SK-N-SH treated with all-trans-retinoic acid at 6 μM for 48 hours (cell line): ENCODE measurements at regions not wholly inside any gene's neighbourhood (a gene's known extent, or its start where the extent isn't known, plus 50 kb on each side); places are given as distances from the start of the nearest gene placed in this dataset.

Source experiments
- ATAC-seq: fragments of 200-7000 bp; cut with Tn5 transposase; 3 replicates; pipeline ENCODE4 v1.9.1; 2020; ENCODE audit warnings: mild to moderate bottlenecking, moderate library complexity
- ARNTL ChIP-seq: fragments of 450-650 bp; formaldehyde crosslinking; IDR thresholded peaks from 2 replicates; pipeline ENCODE4 v1.5.0; 2020; ENCODE audit warnings: low read depth, mild to moderate bottlenecking, moderate library complexity, borderline replicate concordance
- BACH2 ChIP-seq: fragments of 250-450 bp; sonication (Bioruptor Pico); IDR thresholded peaks from 2 replicates; pipeline ENCODE4 v1.9.0; 2021; ENCODE audit warnings: mild to moderate bottlenecking, borderline replicate concordance
- CSDC2 ChIP-seq: fragments of 250-450 bp; sonication (Bioruptor Pico); IDR thresholded peaks from 2 replicates; pipeline ENCODE4 v1.5.0; 2020; ENCODE audit warnings: mild to moderate bottlenecking, moderate library complexity
- GLIS3 ChIP-seq: fragments of 250-450 bp; sonication (Bioruptor Pico); IDR thresholded peaks from 2 replicates; pipeline ENCODE4 v1.5.0; 2020; ENCODE audit warnings: mild to moderate bottlenecking, moderate library complexity
- ISL1 ChIP-seq: fragments of 250-450 bp; sonication (Bioruptor Pico); IDR thresholded peaks from 2 replicates; pipeline ENCODE4 v2.1.2; 2022; ENCODE audit warnings: mild to moderate bottlenecking, moderate library complexity
- OSR1 ChIP-seq: fragments of 250-450 bp; sonication (Bioruptor Pico); IDR thresholded peaks from 2 replicates; pipeline ENCODE4 v1.8.0; 2022; ENCODE audit warnings: moderate library complexity, mild to moderate bottlenecking, inconsistent platforms
- PPARA ChIP-seq: fragments of 250-450 bp; sonication (Bioruptor Pico); IDR thresholded peaks from 2 replicates; pipeline ENCODE4 v1.5.0; 2020; ENCODE audit warnings: mild to moderate bottlenecking, borderline replicate concordance
- RARB ChIP-seq: fragments of 250-450 bp; sonication (Bioruptor Pico); IDR thresholded peaks from 2 replicates; pipeline ENCODE4 v1.8.0; 2021; ENCODE audit warnings: mild to moderate bottlenecking, moderate library complexity
- TCF4 ChIP-seq: fragments of 250-450 bp; sonication (Bioruptor Pico); IDR thresholded peaks from 2 replicates; pipeline ENCODE4 v1.8.0; 2021; ENCODE audit warnings: mild to moderate bottlenecking, moderate library complexity, borderline replicate concordance
- TOX ChIP-seq: fragments of 250-450 bp; sonication (Bioruptor Pico); IDR thresholded peaks from 2 replicates; pipeline ENCODE4 v1.8.0; 2021; ENCODE audit warnings: mild to moderate bottlenecking, moderate library complexity, borderline replicate concordance
- ZC3H10 ChIP-seq: fragments of 250-450 bp; sonication (Bioruptor Pico); IDR thresholded peaks from 2 replicates; pipeline ENCODE4 v1.5.1; 2021; ENCODE audit warnings: mild to moderate bottlenecking, moderate library complexity
- ZFP3 ChIP-seq: fragments of 250-450 bp; sonication (Bioruptor Pico); IDR thresholded peaks from 2 replicates; pipeline ENCODE4 v1.5.0; 2020; ENCODE audit warnings: mild to moderate bottlenecking, moderate library complexity
- ZFP30 ChIP-seq: fragments of 450-650 bp; formaldehyde crosslinking; IDR thresholded peaks from 2 replicates; pipeline ENCODE4 v1.5.0; 2022; ENCODE audit warnings: mild to moderate bottlenecking, moderate library complexity
- ZNF70 ChIP-seq: fragments of 450-650 bp; formaldehyde crosslinking; IDR thresholded peaks from 2 replicates; pipeline ENCODE4 v1.5.0; 2020; ENCODE audit warnings: mild to moderate bottlenecking, moderate library complexity
- ZNF8 ChIP-seq: fragments of 450-650 bp; formaldehyde crosslinking; IDR thresholded peaks from 2 replicates; pipeline ENCODE4 v1.5.0; 2020; ENCODE audit warnings: mild to moderate bottlenecking, moderate library complexity
- TF ChIP-seq, protein P1 (sequence below): fragments of 250-450 bp; sonication (Bioruptor Pico); IDR thresholded peaks from 2 replicates; pipeline ENCODE4 v1.5.1; 2020; ENCODE audit warnings: low read depth, mild to moderate bottlenecking, moderate library complexity
- TF ChIP-seq, protein P2 (sequence below): fragments of 250-450 bp; sonication (Bioruptor Pico); IDR thresholded peaks from 2 replicates; pipeline ENCODE4 v1.5.1; 2021; ENCODE audit warnings: mild to moderate bottlenecking, moderate library complexity
- TF ChIP-seq, protein P3 (sequence below): fragments of 250-450 bp; sonication (Bioruptor Pico); IDR thresholded peaks from 2 replicates; pipeline ENCODE4 v1.8.0; 2020; ENCODE audit warnings: mild to moderate bottlenecking, moderate library complexity, borderline replicate concordance
- TF ChIP-seq, protein P4 (sequence below): fragments of 250-450 bp; sonication (Bioruptor Pico); IDR thresholded peaks from 2 replicates; pipeline ENCODE4 v1.8.0; 2021; ENCODE audit warnings: low read depth, mild to moderate bottlenecking, moderate library complexity, borderline replicate concordance
- TF ChIP-seq, protein P5 (sequence below): fragments of 250-450 bp; sonication (Bioruptor Pico); IDR thresholded peaks from 2 replicates; pipeline ENCODE4 v1.5.0; 2020; ENCODE audit warnings: mild to moderate bottlenecking, moderate library complexity

DNA sequence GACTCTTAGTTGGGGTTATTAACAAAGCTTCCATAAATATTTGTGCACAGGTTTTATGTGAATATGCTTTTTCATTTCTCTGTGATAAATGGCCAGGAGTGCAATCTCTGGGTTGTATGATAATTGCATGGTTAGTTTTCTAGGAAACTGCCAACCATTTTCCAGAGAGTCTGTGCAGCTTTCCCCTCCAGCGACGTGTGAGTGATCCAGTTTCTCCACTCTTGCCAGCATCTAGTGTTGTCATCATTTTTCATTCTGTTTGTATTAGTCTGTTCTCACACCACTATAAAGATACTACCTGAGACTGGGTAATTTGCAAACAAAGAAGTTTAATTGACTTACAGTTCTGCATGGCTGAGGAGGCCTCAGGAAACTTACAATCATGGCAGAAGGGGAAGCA, 319.6 kb upstream of the SHH start:
- no peak for TF ChIP-seq TCF4 (CRISPR knock-in tag)
- no peak for TF ChIP-seq TOX
- TF ChIP-seq ISL1 (CRISPR knock-in tag) = no peak
- TF ChIP-seq, protein P1, sequence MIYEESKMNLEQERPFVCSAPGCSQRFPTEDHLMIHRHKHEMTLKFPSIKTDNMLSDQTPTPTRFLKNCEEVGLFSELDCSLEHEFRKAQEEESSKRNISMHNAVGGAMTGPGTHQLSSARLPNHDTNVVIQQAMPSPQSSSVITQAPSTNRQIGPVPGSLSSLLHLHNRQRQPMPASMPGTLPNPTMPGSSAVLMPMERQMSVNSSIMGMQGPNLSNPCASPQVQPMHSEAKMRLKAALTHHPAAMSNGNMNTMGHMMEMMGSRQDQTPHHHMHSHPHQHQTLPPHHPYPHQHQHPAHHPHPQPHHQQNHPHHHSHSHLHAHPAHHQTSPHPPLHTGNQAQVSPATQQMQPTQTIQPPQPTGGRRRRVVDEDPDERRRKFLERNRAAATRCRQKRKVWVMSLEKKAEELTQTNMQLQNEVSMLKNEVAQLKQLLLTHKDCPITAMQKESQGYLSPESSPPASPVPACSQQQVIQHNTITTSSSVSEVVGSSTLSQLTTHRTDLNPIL = no peak
- TF ChIP-seq, protein P2, sequence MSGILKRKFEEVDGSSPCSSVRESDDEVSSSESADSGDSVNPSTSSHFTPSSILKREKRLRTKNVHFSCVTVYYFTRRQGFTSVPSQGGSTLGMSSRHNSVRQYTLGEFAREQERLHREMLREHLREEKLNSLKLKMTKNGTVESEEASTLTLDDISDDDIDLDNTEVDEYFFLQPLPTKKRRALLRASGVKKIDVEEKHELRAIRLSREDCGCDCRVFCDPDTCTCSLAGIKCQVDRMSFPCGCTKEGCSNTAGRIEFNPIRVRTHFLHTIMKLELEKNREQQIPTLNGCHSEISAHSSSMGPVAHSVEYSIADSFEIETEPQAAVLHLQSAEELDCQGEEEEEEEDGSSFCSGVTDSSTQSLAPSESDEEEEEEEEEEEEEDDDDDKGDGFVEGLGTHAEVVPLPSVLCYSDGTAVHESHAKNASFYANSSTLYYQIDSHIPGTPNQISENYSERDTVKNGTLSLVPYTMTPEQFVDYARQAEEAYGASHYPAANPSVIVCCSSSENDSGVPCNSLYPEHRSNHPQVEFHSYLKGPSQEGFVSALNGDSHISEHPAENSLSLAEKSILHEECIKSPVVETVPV = no peak
- no peak for ATAC-seq

DNA sequence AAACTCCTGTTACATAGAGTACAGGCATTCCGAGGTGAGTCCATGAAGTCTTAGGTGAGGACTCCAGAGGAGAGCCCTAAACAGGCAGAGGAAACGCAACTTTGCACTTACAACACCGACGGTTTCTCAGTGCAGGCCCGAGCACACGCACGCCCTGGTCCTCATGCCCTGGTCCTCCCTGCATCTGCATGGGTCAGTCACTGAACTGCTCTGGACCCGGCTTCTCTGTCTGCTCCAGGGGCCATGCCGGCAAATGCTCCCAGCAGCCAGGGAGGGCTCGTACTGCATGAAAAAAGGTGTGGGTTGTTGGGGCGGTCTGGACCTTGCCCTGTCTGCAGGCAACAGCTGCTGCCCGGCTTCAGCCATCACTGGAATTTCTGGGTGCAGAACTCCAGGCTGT, 317.3 kb upstream of the SHH start:
- TF ChIP-seq, protein P2 = no peak
- TF ChIP-seq OSR1 (CRISPR knock-in tag) = no peak
- TF ChIP-seq ZC3H10 (CRISPR knock-in tag) = no peak
- TF ChIP-seq, protein P3, sequence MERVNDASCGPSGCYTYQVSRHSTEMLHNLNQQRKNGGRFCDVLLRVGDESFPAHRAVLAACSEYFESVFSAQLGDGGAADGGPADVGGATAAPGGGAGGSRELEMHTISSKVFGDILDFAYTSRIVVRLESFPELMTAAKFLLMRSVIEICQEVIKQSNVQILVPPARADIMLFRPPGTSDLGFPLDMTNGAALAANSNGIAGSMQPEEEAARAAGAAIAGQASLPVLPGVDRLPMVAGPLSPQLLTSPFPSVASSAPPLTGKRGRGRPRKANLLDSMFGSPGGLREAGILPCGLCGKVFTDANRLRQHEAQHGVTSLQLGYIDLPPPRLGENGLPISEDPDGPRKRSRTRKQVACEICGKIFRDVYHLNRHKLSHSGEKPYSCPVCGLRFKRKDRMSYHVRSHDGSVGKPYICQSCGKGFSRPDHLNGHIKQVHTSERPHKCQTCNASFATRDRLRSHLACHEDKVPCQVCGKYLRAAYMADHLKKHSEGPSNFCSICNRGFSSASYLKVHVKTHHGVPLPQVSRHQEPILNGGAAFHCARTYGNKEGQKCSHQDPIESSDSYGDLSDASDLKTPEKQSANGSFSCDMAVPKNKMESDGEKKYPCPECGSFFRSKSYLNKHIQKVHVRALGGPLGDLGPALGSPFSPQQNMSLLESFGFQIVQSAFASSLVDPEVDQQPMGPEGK (CRISPR knock-in tag) = no peak
- TF ChIP-seq ARNTL = no peak
- TF ChIP-seq, protein P4, sequence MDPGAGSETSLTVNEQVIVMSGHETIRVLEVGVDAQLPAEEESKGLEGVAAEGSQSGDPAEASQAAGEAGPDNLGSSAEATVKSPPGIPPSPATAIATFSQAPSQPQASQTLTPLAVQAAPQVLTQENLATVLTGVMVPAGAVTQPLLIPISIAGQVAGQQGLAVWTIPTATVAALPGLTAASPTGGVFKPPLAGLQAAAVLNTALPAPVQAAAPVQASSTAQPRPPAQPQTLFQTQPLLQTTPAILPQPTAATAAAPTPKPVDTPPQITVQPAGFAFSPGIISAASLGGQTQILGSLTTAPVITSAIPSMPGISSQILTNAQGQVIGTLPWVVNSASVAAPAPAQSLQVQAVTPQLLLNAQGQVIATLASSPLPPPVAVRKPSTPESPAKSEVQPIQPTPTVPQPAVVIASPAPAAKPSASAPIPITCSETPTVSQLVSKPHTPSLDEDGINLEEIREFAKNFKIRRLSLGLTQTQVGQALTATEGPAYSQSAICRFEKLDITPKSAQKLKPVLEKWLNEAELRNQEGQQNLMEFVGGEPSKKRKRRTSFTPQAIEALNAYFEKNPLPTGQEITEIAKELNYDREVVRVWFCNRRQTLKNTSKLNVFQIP (CRISPR knock-in tag) = no peak
- no peak for TF ChIP-seq ISL1 (CRISPR knock-in tag)
- TF ChIP-seq, protein P1 = no peak
- TF ChIP-seq, protein P5, sequence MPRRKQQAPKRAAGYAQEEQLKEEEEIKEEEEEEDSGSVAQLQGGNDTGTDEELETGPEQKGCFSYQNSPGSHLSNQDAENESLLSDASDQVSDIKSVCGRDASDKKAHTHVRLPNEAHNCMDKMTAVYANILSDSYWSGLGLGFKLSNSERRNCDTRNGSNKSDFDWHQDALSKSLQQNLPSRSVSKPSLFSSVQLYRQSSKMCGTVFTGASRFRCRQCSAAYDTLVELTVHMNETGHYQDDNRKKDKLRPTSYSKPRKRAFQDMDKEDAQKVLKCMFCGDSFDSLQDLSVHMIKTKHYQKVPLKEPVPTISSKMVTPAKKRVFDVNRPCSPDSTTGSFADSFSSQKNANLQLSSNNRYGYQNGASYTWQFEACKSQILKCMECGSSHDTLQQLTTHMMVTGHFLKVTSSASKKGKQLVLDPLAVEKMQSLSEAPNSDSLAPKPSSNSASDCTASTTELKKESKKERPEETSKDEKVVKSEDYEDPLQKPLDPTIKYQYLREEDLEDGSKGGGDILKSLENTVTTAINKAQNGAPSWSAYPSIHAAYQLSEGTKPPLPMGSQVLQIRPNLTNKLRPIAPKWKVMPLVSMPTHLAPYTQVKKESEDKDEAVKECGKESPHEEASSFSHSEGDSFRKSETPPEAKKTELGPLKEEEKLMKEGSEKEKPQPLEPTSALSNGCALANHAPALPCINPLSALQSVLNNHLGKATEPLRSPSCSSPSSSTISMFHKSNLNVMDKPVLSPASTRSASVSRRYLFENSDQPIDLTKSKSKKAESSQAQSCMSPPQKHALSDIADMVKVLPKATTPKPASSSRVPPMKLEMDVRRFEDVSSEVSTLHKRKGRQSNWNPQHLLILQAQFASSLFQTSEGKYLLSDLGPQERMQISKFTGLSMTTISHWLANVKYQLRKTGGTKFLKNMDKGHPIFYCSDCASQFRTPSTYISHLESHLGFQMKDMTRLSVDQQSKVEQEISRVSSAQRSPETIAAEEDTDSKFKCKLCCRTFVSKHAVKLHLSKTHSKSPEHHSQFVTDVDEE = no peak
- no peak for TF ChIP-seq PPARA
- no peak for TF ChIP-seq CSDC2 (CRISPR knock-in tag)
- TF ChIP-seq ZNF8 (CRISPR knock-in tag) = no peak
- no peak for TF ChIP-seq GLIS3 (CRISPR knock-in tag)
- no peak for TF ChIP-seq ZFP30 (CRISPR knock-in tag)
- TF ChIP-seq RARB = no peak
- no peak for TF ChIP-seq TCF4 (CRISPR knock-in tag)
- no peak for TF ChIP-seq BACH2
- no peak for TF ChIP-seq ZFP3 (CRISPR knock-in tag)
- no peak for TF ChIP-seq ZNF70 (CRISPR knock-in tag)

More for the DNA sequence above, 317.3 kb upstream of the SHH start:
- no peak; the same call in 2 of the 3 replicates for ATAC-seq
